ENCODE measurements at regions not wholly inside any gene's neighbourhood (a gene's known extent, or its start where the extent isn't known, plus 50 kb on each side); places are given as distances from the start of the nearest gene placed in this dataset.

DNA sequence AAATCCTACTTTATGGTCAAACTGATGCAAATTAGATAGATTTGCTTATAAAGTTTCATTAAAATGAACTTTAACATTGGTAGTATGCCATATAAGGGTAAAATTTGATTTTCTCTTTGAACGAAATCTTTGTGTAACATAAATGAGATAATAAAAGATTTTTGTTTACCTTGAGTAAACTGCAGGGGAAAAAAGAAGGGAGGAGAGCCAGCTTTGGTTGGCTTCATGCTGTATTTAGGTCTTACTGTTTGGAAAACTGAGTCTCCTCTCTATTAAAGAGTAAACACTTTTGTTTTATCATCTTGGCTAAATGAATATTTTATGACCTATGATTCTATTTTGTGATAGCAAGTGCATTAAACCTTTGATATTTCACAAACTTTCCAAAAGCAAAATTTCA is 267.6 kb downstream of the IPO8 start:
- no peak for DNase-seq

DNA sequence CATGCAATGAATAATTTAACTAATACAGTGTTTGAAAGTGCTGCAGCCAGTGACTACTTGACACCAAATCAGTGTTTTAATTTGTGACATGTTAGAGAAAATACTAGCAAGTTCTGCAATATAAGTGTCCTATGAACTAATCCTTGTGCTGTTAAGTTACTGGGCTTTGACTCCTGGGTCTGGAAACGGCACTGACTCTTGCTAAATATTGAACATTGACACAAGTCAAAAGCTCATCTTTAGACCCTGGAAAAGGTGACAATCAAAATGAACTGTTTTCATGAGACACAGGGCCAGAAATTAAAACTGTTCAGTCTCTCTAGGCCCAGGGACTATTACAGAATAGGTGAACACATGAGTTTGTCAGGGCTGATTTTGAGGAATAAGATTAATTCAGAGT is 268.1 kb downstream of the IPO8 start:
- DNase-seq: no peak

DNA sequence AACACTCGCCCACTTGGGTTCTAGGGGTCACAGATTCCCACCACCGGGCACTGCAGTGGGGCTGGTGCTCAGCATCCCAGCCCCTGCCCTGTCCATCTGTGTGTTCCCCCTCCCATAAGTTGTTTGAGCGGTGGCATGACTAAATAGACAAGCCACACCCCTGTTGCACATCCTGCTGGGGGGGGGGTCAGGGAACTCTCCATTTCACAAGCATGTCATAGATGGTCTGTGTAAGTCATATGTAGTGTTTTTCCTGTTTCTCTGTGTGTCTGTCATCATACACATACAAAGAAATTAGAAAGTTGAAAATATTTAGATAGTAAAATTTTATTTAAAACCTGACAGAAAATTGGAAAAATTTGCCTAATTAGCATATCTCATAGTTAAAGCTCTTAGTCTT is 270.2 kb downstream of the IPO8 start:
- no peak for DNase-seq

DNA sequence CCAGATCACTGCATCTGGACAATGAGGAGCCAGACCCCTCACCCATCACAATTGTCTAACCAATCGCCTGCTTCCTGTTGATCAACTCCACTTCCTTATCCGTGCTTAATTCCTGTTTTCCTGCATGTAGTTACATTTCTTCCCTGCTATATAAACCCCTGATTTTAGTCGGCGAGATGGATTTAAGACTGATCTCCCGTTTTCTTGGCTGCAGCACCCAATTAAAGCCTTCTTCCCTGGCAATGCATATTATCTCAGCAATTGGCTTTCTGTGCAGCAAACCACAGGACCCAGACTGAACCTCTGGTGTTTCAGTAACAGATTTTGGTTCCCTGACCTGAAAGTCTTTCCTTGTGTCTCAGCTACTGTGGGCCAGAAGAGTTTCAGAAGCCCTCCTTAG is 272.3 kb downstream of the IPO8 start:
- DNase-seq: no peak

DNA sequence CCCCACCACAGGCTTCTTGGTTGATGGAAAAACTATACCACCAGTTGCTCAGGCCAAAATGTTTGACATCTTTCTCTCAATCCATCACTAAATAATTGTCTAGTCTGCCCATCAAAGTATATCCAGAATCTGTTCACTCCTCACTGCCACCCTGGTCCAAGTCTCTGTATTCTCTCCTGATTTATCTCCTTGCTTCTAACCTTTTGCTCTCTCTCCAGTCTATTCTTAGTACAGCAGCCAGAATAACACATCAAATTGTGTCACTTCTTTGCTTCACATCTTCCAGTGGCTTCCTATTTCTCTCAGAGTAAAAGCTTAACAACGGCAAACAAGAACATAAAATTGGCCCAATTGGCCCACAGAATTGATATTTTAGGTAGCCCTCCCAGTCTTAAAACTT is 272.8 kb downstream of the IPO8 start:
- no peak for DNase-seq

DNA sequence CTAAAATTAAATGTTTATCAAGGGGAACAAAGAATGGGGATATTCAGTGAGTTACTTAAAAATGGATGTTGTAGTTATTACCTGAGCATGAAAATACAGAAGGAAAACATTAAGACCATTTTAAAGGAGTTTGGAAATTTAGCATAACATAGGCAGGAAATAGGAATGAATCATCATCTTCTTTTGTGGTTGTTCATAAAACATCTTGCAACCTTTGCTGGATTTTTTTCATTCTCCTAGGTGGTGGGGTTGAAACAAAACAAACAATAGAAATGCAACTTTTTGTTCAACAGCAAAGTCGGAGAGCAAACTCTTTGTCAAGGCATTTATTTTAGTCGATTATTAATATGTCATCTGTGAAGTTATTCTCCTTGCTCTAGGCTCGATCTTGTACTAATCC is 275.1 kb downstream of the IPO8 start:
- no peak for DNase-seq

DNA sequence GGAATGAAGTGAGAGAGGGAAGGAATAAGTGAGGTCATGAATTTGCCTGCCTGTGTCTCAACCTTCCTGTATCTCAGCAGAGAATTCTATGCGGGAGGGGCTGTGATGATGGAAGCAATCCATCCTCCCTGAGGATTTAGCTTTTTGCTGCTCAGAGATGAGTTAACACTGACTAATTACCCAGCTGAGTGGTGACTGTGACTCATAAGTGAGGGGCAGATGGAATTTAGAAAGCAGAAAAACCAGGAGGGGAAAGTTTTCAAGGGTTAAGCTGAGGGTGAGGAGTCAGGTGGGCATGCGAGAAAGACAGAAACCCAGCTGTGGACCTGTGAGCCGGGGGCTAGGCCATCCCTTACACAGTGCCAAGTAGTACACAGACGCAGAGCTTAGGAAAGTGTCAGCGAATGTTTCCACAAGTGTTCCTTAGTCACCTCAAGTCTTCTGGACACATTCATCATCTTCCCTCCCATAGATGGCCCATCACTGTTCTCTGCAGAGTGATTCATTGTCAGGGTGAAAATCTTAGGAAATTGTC is 277.9 kb downstream of the IPO8 start:
- no peak for DNase-seq

DNA sequence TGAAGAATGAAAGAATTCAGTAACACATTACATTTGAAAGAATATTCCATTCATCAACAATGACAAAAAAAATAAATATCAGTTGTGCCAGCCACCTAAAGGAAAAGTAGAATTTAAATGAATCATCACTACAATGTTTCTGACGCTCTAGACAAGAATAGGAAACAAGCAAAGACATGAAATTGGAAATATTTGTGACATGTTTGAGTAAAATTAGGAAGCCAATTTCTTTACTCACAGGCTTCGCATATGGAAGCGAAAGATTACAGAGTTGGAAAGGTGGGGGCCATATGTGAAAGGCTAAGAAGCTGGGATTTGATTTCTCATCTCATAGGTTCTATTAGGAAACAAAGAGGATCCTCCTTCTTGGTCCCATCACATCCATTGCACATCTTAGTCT is 279.0 kb downstream of the IPO8 start:
- no peak for DNase-seq

DNA sequence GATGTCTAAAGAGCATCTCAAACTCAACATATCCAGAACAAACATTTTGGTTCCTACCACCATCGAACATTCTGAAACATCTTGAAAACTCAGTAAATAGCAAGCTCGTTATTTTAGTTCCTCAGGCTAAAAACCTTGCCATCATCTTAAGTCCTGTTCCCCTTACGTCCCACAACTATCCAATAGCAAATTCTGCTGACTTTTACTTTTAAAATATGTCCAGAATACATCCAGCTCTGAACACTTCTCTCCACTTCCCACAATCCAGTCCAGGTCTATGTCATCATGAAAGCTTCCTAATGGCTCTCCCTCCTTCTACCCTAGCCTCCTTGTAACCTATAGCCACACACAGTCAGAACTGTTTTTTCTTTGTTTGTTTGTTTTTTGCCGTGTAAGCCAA is 279.9 kb downstream of the IPO8 start:
- DNase-seq: no peak

DNA sequence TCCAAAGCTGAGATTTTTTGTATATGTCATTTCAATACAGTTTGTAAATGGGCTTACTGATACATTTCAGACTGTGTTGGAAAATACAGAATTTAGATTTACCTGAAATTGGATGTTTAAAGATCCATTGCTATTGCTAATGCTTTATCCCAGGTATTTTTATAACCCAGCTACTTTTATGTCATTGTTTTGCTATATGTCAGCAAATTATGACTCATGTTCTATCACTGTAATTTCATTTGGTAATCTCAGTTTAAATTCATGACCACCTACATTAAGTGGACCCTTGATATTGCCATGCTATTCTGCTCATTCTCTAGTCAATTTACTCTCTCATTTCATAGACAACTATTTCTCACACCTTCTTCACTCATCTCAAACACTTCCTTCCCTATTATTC is 281.2 kb downstream of the IPO8 start:
- no peak for DNase-seq

DNA sequence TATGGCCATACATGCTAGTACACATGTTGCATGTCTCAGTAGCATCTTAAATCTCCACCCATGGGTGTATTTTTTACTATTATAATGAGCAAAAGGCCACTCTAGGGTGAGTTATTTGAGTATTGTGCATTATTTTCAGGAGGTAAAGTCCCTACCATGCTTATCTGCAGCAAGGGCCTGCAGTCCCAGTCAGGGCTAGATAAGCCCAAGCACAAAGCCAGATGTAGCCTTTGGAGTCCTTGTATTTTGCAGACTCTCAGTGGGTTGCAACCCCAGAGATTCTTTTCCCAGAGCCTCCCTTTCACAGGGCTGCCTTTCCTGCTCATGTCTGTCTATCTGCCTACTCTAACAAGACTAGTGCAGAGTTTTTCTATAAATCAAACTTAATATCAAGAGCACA is 295.3 kb downstream of the IPO8 start:
- DNase-seq: no peak

DNA sequence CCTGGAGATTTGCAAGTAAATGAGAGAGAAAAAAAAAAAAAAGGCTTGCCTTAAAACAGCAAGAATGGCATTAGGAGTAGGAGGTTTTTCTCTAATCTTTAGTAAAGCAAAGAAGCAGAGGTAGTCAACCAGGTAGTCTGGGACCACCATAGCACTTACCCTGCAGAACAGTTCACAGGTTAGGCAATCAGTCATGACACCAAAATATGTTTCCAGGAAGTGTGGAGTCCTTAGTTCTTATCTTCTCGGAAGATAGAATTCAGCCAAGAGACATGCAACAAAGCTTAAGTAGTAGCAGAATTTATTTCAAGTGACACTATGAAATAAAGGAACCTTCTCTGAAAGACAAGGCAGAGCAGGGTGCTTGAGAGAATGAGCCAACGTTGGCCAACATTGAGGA is 295.8 kb downstream of the IPO8 start:
- DNase-seq: no peak

DNA sequence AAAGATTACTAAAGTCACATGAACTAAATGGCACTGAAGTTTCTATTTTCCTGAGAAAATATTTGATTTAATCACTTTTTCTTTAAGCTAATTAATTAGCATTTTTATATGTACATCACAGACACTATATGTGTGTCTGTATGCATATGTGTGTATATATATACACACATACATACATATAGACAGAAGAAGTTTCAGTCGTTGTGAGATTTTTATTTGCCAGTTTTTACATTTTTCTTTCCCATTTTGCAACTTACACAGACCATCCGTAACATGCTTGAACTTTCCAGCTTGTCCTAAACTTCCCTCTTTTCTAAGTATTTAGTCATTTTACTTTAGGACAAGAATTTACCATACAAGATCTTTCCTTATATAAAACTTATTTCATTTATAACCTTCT is 299.1 kb downstream of the IPO8 start:
- no peak for DNase-seq

DNA sequence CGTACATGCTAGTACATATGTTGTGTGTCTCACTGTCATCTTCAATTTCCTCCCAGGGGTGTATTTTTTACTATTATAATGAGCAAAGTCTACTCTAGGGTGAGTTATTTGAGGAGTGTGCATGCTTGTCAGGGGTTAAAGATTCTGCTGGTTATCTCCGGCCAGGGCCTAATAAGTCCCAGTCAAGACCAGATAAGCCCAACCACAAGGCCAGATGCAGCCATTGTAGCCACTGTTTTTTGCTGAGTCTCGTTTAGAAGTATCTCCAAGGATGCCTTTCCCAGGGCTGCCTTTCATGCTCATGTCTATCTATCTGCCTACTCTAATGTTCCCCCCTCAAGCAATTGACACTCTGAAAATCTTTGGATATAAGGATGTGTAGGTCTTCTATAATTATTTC is 300.5 kb downstream of the IPO8 start:
- DNase-seq: no peak

DNA sequence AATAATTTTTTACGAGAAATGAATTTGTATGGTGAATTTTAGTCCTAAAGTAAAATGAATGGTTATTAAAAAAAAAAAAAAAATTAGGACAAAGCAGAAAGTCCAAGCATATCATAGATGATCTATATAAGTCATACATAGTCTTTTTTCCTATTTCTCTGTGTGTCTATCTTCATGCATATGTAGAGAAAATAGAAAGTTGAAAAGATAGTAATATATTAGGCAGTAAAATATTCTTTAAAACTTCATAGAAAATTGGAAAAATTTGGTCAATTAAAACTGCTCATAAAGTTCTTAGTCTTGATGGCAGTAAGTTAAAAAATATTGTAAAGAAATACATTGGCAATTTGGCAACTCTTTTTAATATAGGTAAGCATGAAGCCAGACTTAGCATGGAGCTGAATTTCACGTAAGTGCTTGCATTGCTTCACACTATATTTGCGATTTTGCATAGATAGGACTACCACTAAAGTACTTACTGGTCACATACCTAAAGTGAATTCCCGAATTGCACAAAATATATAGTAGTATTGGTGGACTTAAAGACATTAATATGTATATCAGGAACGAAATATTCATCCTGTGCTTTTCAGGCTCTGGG is 303.8 kb downstream of the IPO8 start:
- DNase-seq: no peak

DNA sequence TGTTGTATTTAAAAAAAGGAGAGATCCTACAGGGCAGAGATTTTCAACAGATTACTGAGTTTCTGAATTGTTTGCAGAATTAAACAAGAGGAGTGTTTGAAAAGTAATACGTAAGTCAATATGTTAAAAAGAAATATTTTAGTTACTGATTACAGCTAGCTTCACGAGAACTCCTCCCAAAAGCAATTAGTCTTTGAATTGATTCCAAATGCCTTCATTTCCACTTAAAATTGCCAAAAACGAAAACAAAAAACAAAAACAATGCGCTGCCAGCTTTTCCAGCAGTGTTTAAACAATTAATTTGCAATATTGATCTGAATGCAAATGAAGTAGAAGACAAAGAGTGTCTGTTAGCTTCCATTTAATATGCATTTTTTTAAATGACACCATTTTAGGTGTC is 310.0 kb downstream of the IPO8 start:
- no peak for DNase-seq

DNA sequence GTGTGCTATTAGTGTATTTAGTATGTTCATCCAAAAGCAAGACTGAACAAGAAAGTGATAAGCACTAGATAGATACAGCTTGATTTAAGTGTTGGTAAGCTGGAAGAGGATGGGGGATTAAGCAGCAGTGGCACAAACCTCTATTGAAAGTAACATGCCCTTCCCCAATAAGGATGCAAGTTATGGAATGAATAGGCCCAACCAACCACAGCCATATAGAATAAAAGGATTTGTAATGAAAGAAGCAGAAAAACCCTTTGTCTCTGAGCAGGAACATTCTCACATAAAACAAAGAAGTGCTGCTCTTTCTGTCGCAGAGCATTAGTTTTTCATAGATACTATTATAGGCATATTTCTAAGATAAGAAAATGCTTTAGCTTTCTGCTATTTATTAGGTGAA is 310.7 kb downstream of the IPO8 start:
- DNase-seq: no peak

DNA sequence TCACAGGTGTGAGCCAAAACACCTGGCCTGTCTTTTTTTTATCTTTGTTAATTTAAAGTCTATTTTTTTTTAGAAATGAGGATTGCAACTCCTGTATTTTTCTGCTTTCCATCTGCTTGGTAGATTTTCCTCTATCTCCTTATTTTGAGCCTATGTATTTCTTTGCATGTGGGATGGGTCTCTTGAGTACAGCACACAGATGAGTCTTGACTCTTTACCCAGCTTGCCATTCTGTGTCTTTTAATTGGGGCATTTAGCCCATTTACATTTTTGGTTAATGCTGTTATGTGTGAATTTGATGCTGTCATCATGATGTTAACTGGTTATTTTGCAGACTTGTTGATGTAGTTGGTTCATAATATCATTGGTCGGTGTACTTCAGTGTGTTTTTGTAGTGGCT is 317.4 kb downstream of the IPO8 start:
- DNase-seq: no peak

DNA sequence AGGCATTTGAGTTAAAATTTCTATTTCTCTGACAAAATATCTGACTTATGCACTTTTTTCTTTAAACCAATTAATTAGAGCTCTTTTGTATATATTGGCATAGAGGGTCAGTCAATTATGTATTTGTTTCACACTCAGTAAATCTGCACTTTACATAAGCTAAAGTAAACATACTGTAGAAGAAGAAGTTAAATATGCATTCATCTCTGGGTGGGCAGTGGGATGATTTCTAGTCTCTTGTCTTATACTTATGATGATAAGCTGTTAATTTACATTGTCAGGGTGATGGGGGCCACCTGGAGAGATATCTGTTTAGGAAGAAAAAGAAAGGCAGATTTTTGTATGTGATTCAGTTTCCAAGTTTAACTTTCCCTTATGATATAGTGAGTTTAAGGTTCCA is 330.8 kb downstream of the IPO8 start:
- DNase-seq: no peak

DNA sequence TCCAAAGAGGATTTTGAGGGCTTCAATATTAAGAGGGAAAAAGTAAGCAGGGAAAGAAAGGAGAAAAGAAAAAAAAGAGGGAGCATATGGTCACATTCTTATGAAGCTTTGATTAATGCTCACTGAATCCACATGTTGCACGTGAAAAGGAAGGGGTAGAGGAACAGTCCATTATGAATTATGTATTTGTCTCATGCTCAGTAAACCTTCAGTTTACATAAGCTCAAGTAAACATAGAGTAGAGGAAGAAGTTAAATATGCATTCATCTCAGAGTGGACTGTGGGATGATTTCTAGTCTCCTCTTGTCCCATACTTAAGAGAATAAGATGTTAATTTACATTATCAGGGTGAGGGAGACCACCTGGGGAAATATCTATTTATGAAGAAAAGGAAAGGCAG is 334.5 kb downstream of the IPO8 start:
- no peak for DNase-seq

DNA sequence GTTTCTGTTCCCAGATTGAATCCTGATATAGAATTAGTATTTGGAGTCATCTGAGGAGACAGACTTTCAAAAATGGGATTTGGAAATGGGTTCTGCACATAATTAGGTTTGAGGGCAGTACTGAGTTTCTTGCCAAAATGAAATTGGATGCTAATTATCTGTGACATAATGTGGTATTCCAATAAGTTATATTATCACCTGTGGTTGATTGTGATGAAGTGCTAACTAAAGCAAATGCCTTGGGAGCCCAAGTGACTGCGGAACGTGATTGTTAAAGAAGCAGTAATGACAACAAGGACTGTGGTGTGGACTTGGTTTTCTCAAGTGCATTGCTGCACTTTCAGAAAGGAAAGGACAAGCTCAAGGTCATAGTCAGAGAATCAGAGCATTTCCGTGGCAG is 337.0 kb downstream of the IPO8 start:
- no peak for DNase-seq

DNA sequence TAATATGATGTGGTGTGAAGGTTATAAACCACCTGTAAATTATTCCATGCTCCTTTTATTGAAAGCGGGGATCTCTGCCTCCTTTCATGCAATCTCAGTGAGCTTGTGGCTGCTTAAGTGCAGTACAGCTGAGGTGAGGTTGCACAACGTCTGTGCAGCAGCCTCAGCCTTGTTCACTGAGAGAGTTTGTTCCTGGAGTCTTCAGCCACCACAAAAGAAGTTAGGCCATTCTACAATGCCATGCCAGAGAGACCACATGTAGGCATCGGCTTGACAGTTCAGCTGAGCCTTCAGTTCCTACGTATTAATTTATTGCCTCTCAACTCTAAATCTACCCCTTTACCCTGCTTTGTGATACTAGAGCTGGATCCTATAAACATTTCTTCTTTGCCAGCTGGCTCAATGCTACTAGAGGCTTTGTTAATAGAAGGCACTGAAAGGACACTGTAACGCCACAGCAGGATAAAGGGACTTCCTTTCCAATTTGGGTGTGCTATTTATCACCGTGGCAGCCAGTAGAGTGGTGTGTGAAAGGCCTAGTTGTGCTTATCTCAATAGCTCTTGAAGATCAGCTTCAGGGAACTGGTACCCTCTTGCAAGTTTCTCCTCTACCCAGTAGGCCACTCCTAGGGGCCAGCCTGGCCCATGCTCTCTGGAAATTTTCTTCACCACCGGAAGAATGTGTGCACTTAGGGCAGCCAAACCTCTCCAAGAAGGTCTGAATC is 337.7 kb downstream of the IPO8 start:
- no peak for DNase-seq

DNA sequence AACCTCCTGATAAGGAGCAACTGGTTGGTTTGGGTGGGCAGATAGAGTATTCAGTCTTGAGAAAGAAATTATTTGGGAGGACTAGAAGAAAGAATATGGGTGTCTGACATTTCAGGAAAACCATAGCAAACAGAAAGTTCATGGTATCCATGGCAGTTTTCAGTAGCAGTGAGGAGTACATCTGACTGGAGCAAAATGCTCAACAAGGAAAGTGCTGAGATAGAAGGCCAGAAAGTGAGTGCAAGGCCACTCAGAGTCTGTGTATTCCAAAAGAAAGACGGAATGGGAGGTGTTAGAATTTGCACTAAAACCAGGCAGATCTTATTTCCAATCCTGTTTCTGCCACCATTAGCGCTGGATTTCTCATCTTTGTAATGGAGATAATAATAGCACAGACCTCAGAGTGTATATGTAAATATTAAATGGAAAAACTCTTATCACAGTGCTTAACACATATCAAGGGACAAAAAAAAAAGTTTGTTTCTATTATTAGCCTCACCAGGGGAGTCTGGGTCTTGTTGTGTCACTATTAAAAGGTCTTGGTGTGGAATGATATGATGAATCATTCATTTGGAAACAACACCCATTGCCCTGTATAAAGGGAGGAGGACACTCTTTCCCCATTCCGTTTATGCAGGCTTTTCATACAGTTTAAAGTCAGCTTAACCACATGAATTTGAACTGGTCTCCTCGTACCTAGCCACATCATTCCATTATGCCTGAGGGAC is 349.8 kb downstream of the IPO8 start:
- no peak for DNase-seq

DNA sequence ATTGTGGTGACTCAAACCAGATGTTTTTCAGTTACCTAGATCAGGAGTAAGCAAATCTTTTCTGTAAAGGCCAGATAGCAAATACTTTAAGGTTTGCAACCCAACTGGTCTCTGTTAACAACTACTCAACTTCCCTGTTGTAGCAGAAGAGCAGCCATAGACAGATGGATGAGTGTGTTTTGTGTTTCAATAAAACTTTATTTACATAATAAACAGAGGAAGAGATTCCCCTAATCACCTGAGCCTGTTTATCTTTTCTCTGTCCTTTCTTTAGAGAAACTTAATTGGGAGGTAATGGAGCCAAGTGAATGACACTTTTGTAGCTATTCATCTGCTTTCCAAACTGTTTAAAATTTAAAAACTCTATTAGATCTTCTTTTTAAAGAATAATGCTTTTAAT is 365.1 kb downstream of the IPO8 start:
- no peak for DNase-seq
